HG03097 (cell line): ENCODE measurements at regions not wholly inside any gene's neighbourhood (a gene's known extent, or its start where the extent isn't known, plus 50 kb on each side); places are given as distances from the start of the nearest gene placed in this dataset.

Experiments
- ATAC-seq: cut with Tn5 transposase; IDR thresholded peaks from one replicate; pipeline ENCODE4 v1.9.1; 2021; ENCODE audit not compliant: unreplicated experiment, low FRiP score

DNA sequence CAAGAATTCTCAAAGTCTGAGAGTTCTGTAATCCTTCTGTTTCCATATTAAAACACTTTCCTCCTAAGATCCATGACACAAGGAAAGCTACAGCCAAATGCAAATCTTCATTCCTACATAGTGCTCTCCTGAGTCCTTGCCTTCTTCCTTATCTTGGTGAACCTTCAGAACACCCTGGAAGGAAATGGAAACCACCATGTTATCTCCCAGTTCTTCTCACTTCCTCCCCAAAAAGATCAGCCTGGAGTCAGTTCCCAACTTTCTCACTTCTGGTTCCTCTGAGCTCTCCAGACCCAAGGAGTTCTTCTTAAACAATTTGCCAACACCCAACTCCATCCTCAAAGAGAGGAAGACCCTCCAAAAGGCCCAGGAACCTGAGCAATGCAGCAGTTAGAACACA, 193.3 kb upstream of the CCN2 start:
- no peak for ATAC-seq

DNA sequence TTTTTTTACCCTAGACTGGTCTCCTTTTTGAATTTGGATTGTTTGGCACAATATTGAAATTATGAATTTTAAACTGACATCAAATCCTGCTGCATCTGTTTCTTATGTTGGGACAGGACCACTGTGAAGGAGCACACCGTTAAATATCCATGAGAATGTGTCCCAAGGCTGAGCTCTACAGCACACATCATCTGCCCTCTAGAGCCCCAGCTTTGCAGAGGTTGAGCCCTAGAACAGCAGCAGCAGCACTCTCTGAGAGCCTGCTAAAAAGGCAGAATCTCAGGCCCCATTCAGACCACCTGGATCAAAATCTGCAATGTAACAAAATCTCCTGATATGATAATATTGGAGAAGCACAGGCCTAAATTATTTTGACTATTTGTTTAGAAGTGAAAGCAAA, 192.1 kb upstream of the CCN2 start:
- ATAC-seq, result no peak

DNA sequence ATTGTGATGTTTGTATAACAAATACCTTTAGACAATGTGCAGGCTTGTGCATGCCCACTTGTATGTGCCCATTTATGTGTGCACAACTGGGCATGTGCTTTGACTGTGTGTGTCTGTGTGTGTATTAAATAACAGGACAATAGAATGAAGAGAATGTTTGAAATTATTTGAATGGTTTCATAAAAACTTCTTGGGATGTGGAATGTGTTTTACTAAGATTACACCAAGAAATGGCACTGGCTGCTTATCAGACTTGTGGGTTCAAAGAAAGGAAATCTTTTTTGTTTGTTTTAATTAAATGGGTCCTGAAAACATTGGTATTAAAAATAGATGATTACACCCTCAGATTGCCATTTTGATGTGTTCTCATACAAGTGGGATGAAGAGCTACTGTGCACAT, 191.6 kb upstream of the CCN2 start:
- no peak for ATAC-seq

DNA sequence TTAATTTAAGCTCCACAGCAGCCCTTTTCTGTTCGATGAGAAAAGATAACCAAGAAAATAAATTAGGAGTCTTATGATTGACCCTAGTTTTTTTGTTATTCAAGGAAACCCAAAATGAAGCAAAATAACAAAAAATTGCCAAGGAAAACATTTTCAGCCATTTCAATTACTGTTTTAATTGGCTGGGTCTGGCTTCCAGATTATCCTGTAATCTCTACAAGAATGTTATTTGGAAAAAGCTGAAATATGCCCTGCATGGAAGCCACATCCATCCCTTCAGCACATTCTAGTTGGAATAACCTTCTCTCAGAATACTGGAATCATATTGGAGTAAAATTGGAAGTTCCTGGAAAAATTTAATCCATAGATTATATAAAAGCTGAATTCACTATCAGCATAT, 191.1 kb upstream of the CCN2 start:
- no peak for ATAC-seq

DNA sequence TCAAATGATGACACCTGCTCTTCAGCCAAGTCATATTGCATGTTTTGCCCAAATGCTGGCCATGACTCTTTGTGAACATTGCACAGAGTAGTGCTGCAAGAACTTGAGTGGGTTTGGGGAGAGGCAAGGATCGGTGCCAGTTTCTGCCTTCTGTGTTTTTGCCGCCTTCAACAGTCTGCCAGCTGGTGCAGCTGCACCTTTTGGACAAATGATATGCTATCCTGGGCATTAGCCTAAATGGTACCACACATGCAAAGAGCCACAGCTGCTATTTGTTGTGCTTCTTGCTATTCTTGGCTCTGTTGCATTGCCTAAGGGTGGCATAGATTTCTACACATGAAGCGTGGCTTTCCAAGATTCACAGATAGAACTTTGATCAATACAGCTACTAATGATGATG, 189.0 kb upstream of the CCN2 start:
- no peak for ATAC-seq

DNA sequence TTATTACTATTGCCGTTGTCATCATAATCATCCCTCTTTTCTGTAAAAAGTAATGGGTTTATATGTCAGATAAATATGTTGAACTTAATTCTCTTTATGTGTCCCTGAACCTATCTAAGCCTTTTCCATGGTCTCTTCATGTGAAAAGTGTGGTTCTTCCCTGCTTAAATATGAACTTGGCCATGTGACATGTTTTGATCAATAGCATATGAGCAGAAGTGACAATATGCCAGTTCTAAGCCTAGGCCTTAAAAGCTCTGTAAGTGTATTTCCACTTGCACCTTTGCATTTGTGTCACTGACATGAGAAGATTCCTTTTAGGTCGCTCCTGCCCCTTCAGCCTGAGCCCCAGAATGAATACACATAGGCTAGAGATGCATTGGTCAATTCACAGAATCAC, 188.4 kb upstream of the CCN2 start:
- ATAC-seq, result no peak

DNA sequence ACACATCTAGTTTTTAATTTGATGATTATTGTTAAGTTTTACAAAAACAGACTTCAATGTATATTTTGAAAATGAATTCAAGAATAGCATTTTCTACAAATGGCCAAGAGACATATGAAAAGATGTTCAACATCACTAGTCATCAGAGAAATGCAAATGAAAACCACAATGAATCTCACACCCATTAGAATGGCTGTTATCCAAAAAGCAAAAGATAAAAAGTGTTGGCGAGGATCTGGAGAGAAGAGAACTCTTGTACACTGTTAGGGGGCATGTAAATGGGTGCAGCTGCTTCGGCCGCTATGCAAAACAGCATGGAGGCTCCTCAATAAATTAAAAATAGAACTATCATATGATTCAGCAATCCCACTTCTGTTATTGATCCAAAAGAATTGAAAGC, 185.8 kb upstream of the CCN2 start:
- no peak for ATAC-seq

DNA sequence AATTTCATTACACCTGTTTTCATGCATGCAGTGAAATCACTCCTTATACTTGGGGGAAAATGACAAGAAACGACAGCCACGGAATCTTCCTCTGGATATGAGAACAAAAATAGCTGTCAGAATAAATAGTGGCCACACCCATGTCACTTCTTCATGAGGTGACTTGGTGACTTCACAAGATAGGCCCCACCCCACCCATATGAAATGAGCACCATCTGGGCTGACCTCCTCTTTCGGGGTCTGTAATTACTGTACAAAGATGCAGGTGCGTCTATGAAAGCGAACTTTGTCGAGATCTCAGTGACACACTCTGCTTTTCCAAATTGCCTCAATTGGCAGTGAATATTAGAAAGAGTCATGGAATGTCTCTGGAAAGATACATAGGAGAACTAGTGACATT, 184.2 kb upstream of the CCN2 start:
- no peak for ATAC-seq

DNA sequence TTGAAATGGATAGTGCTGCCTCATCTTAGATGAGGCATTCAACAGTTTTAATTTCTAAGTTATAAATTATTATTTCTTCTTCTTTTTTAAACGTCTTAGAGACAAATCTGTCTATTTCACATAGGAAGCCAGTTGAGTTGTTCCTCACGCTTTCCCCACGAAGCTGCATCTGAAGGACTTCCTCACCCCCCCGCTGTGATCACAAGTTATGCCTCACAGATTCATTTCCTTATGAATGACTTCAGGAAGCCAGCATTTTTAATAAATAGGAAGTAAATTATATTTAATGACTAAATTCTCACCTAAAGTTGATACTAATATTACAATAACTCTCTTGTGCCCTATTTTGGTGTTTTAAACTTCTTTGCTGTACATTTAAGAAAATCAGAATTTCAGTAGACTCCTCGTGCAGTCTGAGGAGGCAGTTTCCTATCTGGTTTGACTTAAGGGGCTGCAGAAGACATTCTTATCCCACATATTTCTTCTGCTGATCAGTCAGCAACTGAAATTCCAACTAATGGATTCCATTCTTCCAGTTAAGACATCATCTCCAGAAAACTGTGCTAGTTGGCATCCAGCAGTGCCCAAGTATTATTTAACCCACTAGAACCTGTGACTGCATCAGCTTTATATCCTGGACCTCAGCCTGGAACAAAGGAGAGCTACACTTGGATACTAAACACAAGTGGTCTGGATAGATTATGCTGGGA, 182.7 kb upstream of the CCN2 start:
- ATAC-seq, result no peak

DNA sequence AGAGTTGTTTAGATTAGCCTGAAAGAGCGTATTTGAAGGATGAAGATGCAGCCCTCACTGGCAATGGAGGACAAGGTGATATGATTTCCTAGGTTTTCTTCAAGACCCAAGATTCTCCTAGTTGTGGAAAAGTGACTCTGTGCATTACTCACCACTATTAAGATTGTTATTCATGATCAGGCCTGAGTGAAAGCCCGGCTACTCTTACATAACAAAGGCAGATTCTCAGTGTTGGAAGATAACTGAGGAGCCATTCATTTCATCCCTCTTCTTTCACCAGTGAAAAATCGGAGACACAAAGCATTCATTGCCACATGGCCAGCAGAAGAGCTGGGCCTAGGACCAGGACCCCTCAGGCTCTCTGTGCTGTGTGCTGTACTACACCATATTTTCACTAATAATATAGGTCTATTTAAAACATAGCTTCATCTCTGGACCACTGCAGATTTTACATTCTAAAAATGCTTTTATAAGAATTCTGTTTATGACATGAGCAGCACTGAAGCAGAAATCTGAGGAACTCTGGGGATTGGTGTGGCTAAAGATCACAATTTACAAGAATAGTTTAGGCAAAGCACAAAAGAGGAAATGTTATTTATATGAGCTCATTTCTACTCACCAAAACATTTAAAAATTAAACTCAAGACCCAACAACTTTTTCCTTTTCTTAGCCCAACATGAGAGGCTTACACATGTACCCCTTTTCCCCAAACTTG, 181.9 kb upstream of the CCN2 start:
- no peak for ATAC-seq

DNA sequence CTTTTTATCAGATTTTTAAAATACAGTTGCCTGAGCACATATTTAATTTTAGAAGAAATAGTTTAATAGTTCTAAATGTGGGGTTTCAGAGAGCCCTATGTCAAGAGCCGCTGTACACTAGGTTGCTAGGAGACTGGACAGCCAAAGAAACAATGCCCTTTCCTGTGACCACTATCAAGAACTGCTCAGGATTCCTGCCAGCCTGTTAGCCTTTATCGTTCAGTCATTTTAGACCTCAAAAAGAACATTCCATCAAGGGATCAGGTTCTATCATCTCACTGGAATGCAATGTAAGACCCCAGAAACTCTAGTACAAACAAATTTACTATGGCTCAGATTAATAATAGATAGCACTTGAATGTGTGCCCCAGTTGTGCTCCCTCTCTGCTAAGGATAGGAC, 181.2 kb upstream of the CCN2 start:
- ATAC-seq, result no peak

DNA sequence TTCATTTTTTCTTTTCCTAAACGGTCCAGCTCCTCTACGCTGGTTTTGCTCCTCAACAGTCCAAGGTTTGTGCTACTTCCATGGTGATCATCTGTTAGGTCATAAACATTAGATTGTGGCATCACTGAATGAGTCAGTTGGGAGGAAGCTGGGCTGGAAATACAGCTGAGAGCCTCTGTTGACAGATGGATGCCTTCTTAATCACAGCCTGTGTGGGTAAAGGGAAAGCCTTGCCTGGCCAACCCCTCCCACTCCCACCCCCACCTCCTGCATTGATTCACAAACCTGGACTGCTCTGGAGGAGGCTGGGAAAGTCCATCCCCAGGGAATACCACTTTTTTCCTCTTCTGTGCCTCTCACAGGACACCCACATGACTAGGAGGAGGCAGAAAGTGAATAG, 180.6 kb upstream of the CCN2 start:
- no peak for ATAC-seq

DNA sequence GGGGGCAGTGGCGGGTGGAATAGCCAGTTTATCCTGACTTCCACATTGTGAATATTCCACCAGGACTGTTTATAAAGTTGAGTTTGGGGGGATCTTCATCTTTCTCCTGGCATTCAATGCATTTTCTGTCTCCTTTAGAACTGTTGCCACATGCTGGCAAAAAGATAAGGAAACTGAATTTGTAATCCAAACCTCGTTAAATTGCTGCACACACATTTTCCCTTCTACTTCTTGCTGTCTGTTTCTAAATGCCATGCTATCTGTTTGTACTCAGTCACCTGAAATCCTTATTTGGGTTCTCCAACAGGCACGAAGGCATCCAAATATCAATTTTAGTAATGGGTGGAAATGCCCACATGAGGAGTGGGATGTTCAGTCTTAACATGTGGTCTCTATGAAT, 180.2 kb upstream of the CCN2 start:
- ATAC-seq, result no peak

DNA sequence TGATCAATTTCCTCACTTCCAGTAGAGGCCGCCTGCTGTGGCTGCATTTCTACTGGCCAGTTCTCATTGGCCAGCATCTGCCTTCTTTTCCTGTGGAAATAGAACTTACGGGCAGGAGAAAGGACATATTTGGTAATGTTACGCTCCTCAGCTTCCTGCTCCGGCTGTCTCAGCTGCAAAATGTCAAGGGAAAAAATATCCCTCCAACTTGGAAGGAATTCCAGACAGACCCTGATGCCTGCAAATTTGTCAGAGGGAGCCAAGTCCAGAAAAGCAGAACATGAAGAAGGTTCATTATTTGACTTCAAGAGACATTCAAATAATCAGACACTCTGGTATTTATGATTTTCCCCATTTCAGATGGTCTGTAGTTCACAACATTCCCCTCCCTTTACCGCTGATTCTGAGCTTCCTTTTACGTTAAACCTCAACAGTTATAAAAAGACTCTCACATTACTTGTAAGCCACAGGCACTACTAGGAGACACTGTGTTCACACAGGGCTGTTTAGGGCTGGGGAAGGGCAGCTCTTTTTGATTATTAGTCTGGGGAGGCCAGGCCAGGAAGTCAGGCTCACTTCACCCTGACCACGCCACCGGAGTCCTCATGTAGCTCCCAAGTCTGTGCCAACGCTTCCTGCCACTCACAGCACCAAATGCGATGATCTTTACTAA, 179.6 kb upstream of the CCN2 start:
- no peak for ATAC-seq

DNA sequence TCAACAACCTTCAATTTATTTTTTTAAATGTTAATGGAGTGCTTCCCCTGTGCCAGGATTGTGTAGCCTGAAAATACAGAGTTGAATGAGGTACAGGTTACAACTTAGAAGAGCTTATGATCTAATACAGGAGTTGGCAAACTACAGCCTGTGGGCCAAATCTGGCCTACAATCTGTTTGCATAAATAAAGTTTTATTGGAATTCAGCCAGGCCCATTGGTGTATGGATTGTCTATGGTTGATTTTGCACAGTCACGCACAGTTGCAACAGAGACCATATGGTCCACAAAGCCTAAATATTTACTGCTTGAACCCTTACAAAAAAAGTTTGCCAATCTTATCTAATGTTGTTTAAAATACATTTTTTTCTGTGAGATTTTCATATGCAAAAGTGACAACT, 177.3 kb upstream of the CCN2 start:
- no peak for ATAC-seq

DNA sequence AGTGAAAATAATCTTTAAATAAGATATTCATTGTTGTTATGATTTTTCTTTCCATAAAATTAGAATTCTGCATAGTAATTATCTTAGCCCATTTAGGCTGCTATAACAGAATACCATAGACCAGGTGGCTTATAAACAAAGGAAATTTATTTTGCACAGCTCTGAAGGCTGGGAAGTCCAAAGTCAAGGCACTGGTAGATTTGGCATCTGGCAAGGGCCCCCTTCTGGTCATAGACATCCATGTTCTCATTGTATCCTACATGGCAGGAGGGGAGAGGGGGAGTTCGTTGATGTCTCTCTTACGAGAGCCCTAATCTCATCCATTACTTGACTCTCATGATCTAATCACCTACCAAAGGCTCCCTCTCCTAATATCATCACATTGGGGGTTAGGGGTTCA, 175.0 kb upstream of the CCN2 start:
- no peak for ATAC-seq

DNA sequence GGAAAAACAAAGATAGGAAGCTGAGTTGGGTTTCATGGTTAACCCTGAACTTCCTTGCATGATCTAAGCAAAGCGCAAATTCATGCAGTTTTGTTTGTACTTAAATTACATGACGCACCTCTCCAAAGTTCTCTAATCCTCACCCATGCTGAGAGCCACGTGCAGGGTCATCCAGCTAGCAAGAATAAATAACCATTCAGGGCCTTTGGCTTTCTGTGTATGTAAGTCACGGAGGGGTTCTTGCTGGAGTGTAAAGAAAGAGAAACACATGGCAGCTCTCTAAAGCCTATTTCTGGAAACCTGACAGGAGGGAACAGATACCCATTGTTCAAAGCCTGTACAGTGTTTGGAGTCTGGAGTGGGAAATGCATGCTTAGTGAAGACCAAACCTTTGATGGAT, 171.7 kb upstream of the CCN2 start:
- ATAC-seq, result no peak

DNA sequence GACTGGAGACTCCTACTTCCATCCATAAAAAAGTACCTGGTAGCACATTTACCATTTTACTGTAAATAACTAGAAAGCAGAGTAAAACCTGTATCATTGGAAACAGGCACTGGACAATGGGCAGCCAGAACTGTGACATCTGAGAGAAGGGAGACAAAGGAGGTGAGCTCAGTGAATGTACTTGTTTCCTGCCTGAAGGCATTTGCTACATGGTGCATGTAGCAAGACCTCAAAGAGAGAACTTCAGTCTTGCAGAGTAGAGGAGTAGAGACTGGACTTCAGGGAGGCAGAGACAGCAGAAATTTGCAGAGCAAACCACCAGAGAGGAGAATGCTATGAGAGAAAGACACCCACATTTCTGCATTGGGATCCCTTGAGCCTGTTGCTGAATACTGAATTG, 171.0 kb upstream of the CCN2 start:
- no peak for ATAC-seq

DNA sequence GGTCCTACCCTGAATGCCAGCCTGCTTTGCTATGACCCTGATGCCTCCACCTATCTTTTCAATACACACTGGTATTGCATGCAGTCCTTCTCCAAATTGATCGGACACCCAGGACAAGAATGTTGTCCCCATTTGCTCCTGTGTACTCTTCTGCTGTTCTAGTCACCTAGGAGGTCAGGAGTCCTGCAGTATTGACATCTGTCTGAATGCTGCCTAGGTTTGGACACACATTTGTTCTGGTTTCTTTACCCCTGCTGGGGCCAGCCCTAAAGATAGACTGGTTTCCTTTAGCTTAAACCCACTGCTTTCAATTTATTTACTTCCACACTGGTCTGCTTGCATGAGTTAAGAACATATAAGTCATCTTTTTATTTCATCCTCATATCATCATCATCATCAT, 167.0 kb upstream of the CCN2 start:
- no peak for ATAC-seq

DNA sequence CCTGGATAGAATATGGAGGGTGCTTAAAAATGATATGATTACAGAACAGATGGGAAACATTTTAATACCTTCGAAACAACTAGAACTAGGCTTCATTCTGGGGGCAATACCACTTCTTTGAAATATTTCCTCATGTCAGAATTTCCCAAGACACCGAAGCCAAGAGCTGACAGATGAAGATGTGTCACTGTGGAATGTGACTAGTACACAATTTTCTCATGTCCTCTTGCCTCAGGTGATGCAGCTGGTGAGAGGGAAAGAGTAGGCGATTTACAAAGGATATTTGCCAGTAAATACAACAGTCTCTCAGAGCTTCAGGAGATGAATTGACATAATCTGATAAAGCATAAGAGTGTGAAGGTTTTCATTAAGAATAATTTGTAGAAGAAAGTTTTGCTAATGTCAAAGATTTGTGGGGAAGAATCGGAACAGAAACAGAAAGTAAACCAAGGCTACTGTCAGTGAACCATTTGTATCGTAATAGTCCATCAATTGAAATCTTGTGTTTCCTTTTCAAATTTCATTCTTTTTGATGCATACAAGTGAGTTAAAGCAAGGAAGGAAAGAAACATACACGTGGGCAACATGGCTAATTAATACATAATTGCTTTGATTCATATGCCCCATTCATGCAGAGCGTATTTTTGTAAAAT, 164.7 kb upstream of the CCN2 start:
- no peak for ATAC-seq

DNA sequence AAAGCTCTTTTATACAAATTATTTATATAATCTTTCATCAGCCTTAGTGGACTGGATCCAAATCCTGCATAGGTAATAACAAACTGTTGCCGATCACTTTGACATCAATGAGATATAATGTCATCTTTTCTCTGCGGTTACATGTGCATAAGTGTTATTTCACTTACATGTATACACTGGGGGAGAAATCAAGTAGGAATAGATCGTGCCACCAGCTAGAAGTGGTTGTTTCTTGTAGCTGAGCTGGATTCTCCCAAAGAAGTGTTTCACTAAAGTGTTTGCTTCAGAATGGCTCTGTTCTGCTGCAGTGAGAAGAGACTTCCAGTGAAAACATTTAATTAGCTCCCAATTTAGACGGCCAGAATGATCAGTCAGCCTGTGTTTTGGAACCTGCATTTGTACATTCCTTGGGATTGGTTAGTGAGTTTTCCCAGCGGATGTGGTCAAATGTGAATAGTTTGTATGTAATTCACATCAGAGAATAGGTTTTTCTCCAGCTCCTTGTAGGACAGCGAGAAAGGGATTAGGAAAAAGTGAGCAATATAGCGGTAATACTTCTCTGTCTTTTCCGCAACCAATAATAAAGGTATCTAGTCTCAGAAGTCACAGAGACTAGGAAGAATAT, 163.1 kb upstream of the CCN2 start:
- no peak for ATAC-seq
